ENCODE measurements at regions not wholly inside any gene's neighbourhood (a gene's known extent, or its start where the extent isn't known, plus 50 kb on each side); places are given as distances from the start of the nearest gene placed in this dataset.

DNA sequence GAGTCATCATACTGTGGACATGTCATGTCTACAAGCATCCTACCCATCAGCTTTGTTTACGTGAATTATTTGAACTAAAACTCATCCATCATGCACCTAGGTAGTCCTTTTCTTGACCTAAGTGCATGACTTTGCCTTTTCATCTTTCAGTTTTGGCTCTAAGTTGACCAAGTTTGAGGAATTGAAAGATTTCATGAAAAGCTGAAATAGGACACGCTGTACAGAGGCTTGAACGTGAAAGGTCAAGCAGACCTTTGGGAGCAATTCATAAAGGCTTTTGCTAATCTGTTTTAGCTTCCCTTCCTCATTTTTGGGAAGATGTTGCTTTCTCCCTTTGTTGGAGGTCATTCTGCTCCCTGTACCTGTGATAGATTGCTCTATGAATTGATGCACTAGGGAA lies 55.1 kb upstream of the MLIP start:
- H3K36me3 ChIP-seq (replicated peaks; ENCODE audit: insufficient read depth, low read length) = no peaks in the 10 kb centered on the region
- no peaks in the 10 kb centered on the region for H3K9me3 ChIP-seq (replicated peaks; ENCODE audit: insufficient read depth, low read length)
- no peaks in the 10 kb centered on the region for H3F3A ChIP-seq (ENCODE audit: insufficient read depth, low read length)
- H2AFZ ChIP-seq (ENCODE audit: low read length) = no peak overlapping the region
- no peaks in the 10 kb centered on the region for H3K27me3 ChIP-seq (replicated peaks; ENCODE audit: insufficient read depth, low read length)
- H3K4me1 ChIP-seq (ENCODE audit: low read length) = peaks cover 6% of the 10 kb centered on the region; the same call in 1 of the 2 replicates
- no peaks in the 10 kb centered on the region for H4K20me1 ChIP-seq (ENCODE audit: insufficient read depth, low read length)
- H3K9me2 ChIP-seq (replicated peaks; ENCODE audit: insufficient read depth, low read length) = no peaks in the 10 kb centered on the region
- no peaks in the 10 kb centered on the region for H3K79me2 ChIP-seq (ENCODE audit: low read length)
- no peak overlapping the region for H3K4me2 ChIP-seq (ENCODE audit: low read depth, low read length)
- no peak for DNase-seq
- TF ChIP-seq CTCF (IDR thresholded peaks at IDR 0.05; ENCODE audit: low read length) = no peak
- TF ChIP-seq EZH2 (optimal IDR thresholded peaks at IDR 0.05; ENCODE audit: low read depth, low read length) = no peak
- TF ChIP-seq EZH2phosphoT487 (IDR thresholded peaks at IDR 0.05; ENCODE audit: low read length) = no peak
- H3K27ac ChIP-seq (ENCODE audit: low read length) = no peak overlapping the region
- no peak overlapping the region for H3K9ac ChIP-seq (ENCODE audit: low read length)
- H3K4me3 ChIP-seq (ENCODE audit: low read length) = no peak overlapping the region

DNA sequence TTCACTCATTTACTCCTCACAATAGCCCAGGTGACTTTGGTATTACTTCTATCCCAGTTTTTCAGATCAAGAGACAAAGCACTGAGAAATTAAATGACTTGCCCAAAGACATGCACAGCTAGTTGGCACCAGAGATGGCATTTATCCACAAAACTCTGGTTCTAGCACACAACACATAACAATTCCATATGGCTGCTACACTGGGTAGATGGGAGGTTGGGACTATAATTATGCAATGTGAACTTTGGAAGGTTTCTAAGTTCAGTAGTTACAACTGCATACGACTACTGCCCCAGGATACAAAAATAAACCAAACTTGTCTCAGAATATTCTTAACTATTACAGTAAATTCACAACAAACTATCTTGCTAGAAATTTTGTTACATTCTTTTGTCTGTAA lies 54.2 kb upstream of the MLIP start:
- peaks cover 6% of the 10 kb centered on the region; the same call in 1 of the 2 replicates for H3K4me1 ChIP-seq (ENCODE audit: low read length)
- no peak for TF ChIP-seq CTCF (IDR thresholded peaks at IDR 0.05; ENCODE audit: low read length)
- H3K27me3 ChIP-seq (replicated peaks; ENCODE audit: insufficient read depth, low read length) = no peaks in the 10 kb centered on the region
- no peak overlapping the region for H3K27ac ChIP-seq (ENCODE audit: low read length)
- DNase-seq = no peak
- no peaks in the 10 kb centered on the region for H3K36me3 ChIP-seq (replicated peaks; ENCODE audit: insufficient read depth, low read length)
- no peaks in the 10 kb centered on the region for H4K20me1 ChIP-seq (ENCODE audit: insufficient read depth, low read length)
- no peaks in the 10 kb centered on the region for H3K79me2 ChIP-seq (ENCODE audit: low read length)
- no peak overlapping the region for H3K4me3 ChIP-seq (ENCODE audit: low read length)
- H2AFZ ChIP-seq (ENCODE audit: low read length) = no peak overlapping the region
- no peaks in the 10 kb centered on the region for H3F3A ChIP-seq (ENCODE audit: insufficient read depth, low read length)
- H3K9ac ChIP-seq (ENCODE audit: low read length) = no peak overlapping the region
- H3K9me3 ChIP-seq (replicated peaks; ENCODE audit: insufficient read depth, low read length) = no peaks in the 10 kb centered on the region
- H3K4me2 ChIP-seq (ENCODE audit: low read depth, low read length) = no peak overlapping the region
- H3K9me2 ChIP-seq (replicated peaks; ENCODE audit: insufficient read depth, low read length) = no peaks in the 10 kb centered on the region

DNA sequence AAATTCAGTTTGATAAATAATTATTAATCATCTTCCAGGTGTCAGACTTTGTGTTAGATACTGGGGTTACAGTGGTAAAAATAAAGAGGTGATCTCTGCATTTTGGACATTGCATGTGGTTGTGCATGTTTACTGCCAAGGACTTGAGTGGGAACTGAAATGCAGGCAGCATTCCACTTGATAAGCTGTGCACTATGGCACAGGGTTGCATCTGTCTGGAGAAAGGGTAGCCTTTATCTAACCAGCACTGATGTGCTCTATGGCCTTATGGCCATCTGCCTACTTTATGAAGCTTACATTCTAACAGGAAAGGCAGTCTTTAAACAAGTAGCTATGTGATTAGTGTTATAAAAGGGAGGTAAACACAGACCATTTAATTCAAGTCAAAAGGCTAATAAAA lies 53.0 kb upstream of the MLIP start:
- no peak overlapping the region for H3K4me2 ChIP-seq (ENCODE audit: low read depth, low read length)
- TF ChIP-seq EZH2 (optimal IDR thresholded peaks at IDR 0.05; ENCODE audit: low read depth, low read length) (no peak), CTCF (IDR thresholded peaks at IDR 0.05; ENCODE audit: low read length) (no peak), EZH2phosphoT487 (IDR thresholded peaks at IDR 0.05; ENCODE audit: low read length) (no peak)
- H3K9me2 ChIP-seq (replicated peaks; ENCODE audit: insufficient read depth, low read length) = no peaks in the 10 kb centered on the region
- H3K27ac ChIP-seq (ENCODE audit: low read length) = no peak overlapping the region
- peaks cover 6% of the 10 kb centered on the region; the same call in 1 of the 2 replicates for H3K4me1 ChIP-seq (ENCODE audit: low read length)
- H3K9me3 ChIP-seq (replicated peaks; ENCODE audit: insufficient read depth, low read length) = no peaks in the 10 kb centered on the region
- no peaks in the 10 kb centered on the region for H3K27me3 ChIP-seq (replicated peaks; ENCODE audit: insufficient read depth, low read length)
- no peaks in the 10 kb centered on the region for H3K79me2 ChIP-seq (ENCODE audit: low read length)
- no peaks in the 10 kb centered on the region for H3K36me3 ChIP-seq (replicated peaks; ENCODE audit: insufficient read depth, low read length)
- H2AFZ ChIP-seq (ENCODE audit: low read length) = no peak overlapping the region
- no peaks in the 10 kb centered on the region for H3F3A ChIP-seq (ENCODE audit: insufficient read depth, low read length)
- DNase-seq = no peak
- H3K4me3 ChIP-seq (ENCODE audit: low read length) = no peak overlapping the region
- H4K20me1 ChIP-seq (ENCODE audit: insufficient read depth, low read length) = no peaks in the 10 kb centered on the region
- H3K9ac ChIP-seq (ENCODE audit: low read length) = no peak overlapping the region
